T-helper 2 cell (primary cell): ENCODE measurements at regions not wholly inside any gene's neighbourhood (a gene's known extent, or its start where the extent isn't known, plus 50 kb on each side); places are given as distances from the start of the nearest gene placed in this dataset.
A peak's percentile ranks its signal among the peaks of the same experiment; 100 is the strongest.
"Not testable (repeated sequence)": the region's sequence is repeated elsewhere in the genome, so short reads cannot be mapped to it uniquely, and the experiment has no call there.

Source experiments
- DNase-seq, 5 experiments: peaks; one replicate each; pipeline versions ENCODE4 v3.0.0 to v3.0.0-alpha.2; 2012 to 2022

GRCh38 chr13:99734013-99734693 is 232.9 kb downstream of the TM9SF2 start:
- no peak for DNase-seq

GRCh38 chr13:99733346-99733745 is 232.1 kb downstream of the TM9SF2 start:
- no peak for DNase-seq

- no peak for DNase-seq
These were observed 230.5 kb downstream of the TM9SF2 start for GRCh38 chr13:99731747-99732146.

- no peak for DNase-seq
These were observed 229.1 kb downstream of the TM9SF2 start for GRCh38 chr13:99730403-99730802.

- DNase-seq = no peak
These were observed 228.5 kb downstream of the TM9SF2 start for GRCh38 chr13:99729745-99730144.

GRCh38 chr13:99727651-99728050 is 226.4 kb downstream of the TM9SF2 start:
- DNase-seq = not testable (repeated sequence)

GRCh38 chr13:99726282-99726894 is 225.1 kb downstream of the TM9SF2 start:
- DNase-seq = no peak

GRCh38 chr13:99725644-99726043 is 224.4 kb downstream of the TM9SF2 start:
- DNase-seq = no peak

- peak in 1 of 5 experiments; percentile 8 for DNase-seq
These were observed 223.6 kb downstream of the TM9SF2 start for GRCh38 chr13:99724633-99725517.

GRCh38 chr13:99723878-99724277 is 222.6 kb downstream of the TM9SF2 start:
- no peak for DNase-seq

GRCh38 chr13:99722931-99723330 is 221.7 kb downstream of the TM9SF2 start:
- no peak for DNase-seq

GRCh38 chr13:99722338-99722818 is 221.1 kb downstream of the TM9SF2 start:
- no peak for DNase-seq

GRCh38 chr13:99721606-99722337 is 220.5 kb downstream of the TM9SF2 start:
- no peak for DNase-seq

- DNase-seq = no peak
These were observed 216.8 kb downstream of the TM9SF2 start for GRCh38 chr13:99717959-99718674.

GRCh38 chr13:99709134-99709533 is 207.9 kb downstream of the TM9SF2 start:
- no peak for DNase-seq

- no peak for DNase-seq
These were observed 203.1 kb downstream of the TM9SF2 start for GRCh38 chr13:99704390-99704789.

GRCh38 chr13:99703908-99704307 is 202.6 kb downstream of the TM9SF2 start:
- DNase-seq = no peak

- DNase-seq = no peak
These were observed 201.5 kb downstream of the TM9SF2 start for GRCh38 chr13:99702687-99703319.

- DNase-seq = no peak
These were observed 199.2 kb downstream of the TM9SF2 start for GRCh38 chr13:99700468-99700867.

- no peak for DNase-seq
These were observed 197.5 kb downstream of the TM9SF2 start for GRCh38 chr13:99698816-99699099.

GRCh38 chr13:99698010-99698815 is 196.9 kb downstream of the TM9SF2 start:
- DNase-seq = no peak
